GM18499 (cell line): ENCODE measurements at regions not wholly inside any gene's neighbourhood (a gene's known extent, or its start where the extent isn't known, plus 50 kb on each side); places are given as distances from the start of the nearest gene placed in this dataset.

Source experiments
- ATAC-seq: cut with Tn5 transposase; IDR thresholded peaks from one replicate; pipeline ENCODE4 v1.9.1; 2021; ENCODE audit warnings: moderate number of reproducible peaks; ENCODE audit not compliant: insufficient read depth, unreplicated experiment

DNA sequence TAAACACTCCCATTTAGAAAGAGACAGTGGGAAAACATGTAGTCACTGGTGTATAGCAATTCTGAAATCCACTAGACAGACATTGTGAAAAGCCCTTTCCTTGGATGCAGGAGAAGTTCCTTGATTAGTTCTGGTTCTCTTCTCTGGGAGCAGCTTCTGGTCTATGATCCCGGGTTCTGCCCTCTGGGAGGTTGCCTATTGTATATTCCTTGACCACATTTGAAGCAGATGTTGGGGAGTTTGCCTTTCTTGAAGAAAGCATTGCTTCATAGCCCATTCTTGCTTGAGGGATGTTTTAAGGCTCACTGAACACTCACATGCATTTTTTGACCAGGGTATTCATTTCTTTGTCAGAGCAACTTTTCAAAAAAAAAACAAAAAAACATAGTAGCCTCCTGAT lies 211.9 kb downstream of the NDFIP2 start:
- ATAC-seq: no peak

DNA sequence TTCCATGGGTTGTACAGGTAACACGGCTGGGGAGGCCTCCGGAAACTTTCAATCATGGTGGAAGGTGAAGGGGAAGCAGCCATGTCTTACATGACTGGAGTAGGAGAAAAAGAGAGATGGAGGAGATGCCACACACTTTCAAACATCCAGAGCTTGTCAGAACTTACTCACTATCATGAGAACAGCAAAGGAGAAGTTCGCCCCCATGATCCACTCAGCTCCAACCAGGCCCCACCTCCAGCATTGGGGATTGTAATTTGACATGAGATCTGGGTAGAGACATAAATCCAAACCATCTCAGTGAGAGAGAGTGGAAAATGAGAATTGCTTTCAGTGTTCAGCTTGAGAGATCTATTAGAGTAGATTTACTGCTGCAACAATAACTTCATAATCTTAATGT lies 210.9 kb downstream of the NDFIP2 start:
- no peak for ATAC-seq

- ATAC-seq: no peak
Measured at GRCh38 chr13:79688741-79689140, 207.8 kb downstream of the NDFIP2 start.

- ATAC-seq: no peak
Measured at GRCh38 chr13:79686441-79686840, 205.5 kb downstream of the NDFIP2 start.

DNA sequence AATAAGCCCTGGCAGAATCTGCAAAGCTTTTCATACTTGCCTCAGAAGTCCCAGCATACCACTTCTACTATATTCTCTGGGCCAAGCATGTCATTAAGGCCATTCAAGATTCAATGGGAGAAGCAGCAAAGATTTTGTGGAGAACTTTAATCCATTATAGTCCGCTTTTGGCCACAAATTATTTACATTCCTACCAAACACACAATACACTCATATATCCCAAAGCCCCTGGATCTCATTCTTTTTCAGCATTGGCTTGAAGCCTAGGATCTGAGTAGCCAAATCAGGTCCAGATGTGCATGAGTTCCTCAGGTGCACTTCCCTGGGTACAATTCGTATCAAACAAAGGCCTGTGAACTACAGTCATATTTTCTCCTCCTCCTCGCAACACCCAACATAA lies 203.4 kb downstream of the NDFIP2 start:
- ATAC-seq: no peak

DNA sequence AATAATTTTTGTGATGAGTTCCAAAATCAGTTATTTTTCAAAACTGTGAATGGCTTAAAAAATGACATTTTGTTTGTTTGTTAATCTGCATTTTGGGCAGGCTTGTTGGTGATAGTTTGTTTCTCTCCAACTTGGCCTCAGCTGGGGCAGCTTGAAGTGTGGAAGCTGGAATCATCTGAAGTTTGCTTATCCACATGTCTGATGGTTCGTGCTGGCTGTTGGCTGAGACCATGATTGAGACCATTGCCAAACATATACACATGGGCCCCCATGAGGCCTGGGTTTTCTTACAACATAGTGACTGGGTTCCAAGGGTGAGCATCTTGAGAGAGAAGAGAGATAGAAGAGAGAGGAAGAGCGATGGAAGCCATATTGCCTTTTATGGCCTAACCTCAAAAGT lies 201.2 kb downstream of the NDFIP2 start:
- no peak for ATAC-seq

DNA sequence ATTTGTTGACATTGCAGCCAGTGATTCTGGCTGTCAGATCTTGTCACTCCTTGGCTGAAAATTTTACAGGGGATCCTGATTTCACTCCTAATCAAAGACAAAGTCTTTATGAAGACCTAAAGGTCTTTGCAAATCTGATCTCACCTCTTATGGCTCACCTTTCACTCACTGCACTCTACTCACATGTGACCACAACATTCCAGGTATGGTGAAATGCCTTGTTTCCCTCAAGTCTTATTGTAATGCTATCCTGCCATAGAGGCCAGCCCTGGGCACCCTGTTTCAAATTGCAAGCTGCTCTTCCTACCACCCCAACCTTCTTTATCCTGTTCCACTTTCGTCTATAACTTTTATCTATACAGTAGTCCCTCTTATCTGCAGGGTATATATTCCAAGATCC lies 200.1 kb downstream of the NDFIP2 start:
- ATAC-seq: no peak

GRCh38 chr13:79680485-79680884 lies 199.5 kb downstream of the NDFIP2 start:
- no peak for ATAC-seq

- ATAC-seq: peak; percentile 47
Measured at GRCh38 chr13:79679334-79679733, 198.4 kb downstream of the NDFIP2 start.

DNA sequence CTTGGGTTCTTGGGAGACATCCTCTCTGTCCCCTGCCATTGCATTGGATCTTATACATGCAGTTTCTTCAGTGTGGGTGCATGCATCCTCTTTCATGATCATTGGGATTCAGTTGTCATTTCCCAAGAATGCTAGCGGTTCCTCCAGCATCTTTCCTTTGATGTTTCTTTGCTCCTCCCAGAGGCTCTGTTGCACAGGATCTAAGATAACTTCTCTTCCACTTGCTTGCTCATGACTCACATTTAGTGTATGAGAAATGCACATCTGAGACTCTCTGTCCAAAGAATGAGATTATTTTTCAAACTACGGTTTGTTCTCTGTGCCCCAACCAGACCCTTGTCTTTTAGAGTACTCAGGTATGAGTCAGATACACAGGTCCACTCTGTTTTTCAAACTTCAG lies 197.1 kb downstream of the NDFIP2 start:
- no peak for ATAC-seq

DNA sequence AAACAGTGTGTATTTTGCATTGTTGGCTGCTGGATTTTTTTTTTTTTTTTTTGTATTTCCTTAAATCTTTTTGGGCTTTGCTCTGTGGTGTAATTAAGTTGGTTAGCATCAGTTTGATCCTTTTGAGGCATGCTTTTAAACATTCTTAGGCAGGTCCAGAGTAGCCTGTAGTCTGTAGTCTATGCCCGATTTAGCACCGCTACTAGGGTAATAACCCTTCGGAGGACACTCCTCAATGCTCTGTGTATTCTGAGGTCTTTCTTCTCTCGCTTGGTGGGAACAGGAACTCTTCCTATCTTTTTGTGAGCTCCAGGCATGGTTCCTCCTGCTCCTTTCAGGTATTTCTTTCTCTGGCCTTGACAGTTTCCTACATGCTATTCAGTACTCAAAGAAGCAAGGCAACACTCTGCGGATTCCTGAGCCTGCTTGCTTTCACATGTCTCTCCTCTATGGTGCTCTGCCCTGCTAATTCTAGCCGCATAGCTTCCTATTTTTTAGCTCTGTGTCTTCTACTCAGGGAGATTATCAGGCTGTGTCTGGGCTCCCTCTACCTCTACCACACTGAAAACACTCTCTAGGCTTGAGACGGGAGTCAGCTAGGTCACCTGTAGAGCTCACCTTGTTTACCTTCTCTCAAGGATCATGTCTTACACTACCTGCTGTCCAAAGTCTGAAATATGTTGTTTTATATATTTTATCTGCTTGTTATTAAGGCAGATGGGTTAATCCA lies 195.1 kb downstream of the NDFIP2 start:
- no peak for ATAC-seq

GRCh38 chr13:79674765-79675515 lies 194.0 kb downstream of the NDFIP2 start:
- no peak for ATAC-seq

- ATAC-seq: no peak
Measured at GRCh38 chr13:79673993-79674377, 193.0 kb downstream of the NDFIP2 start.

GRCh38 chr13:79673310-79673992 lies 192.5 kb downstream of the NDFIP2 start:
- no peak for ATAC-seq

DNA sequence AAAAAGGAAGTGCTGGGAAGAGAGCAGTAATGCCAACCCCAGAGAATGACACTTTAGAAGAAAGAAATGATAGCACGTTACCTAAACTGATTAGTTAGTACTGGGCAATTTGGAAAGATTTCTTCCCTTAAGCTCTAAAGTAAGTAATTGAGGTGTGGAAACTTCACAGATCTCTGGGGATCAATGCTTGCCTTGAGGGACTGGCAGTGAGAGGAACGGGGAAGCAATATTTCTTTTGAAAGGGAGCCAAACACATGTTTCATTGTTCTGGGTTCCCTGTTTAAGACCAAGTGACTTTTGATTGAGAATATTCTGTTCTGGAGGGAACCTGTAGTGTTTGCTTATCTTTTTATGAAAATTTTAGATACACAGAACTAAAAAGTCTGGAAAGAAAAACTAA lies 190.5 kb downstream of the NDFIP2 start:
- no peak for ATAC-seq

DNA sequence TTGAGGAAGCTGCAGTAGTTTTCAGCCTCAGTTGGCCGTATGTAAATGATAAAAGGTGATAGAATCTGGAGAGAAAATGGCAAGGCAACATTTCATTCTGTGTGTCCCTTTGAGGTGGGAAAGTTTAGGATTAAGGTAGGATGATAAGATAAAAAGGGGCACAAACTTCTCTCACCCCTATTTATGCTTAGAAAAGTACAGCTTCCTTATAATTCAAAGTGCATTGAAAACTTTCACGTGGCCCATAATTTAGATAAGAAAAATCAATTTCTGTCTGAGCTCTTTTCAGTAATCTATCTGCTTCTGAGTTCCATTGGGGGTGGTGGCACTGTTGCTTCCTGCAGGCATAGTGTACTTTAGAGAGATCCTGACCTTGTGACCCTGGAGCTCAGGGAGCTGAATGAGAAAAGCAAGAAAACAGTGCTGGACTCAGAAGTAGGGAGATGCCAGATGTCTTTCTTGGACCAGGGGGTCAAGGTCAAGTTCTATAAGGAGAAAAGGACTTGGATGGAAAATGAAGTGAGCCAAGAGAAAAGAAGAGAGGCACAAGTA lies 187.3 kb downstream of the NDFIP2 start:
- no peak for ATAC-seq

- no peak for ATAC-seq
Measured at GRCh38 chr13:79667771-79668170, 186.8 kb downstream of the NDFIP2 start.

DNA sequence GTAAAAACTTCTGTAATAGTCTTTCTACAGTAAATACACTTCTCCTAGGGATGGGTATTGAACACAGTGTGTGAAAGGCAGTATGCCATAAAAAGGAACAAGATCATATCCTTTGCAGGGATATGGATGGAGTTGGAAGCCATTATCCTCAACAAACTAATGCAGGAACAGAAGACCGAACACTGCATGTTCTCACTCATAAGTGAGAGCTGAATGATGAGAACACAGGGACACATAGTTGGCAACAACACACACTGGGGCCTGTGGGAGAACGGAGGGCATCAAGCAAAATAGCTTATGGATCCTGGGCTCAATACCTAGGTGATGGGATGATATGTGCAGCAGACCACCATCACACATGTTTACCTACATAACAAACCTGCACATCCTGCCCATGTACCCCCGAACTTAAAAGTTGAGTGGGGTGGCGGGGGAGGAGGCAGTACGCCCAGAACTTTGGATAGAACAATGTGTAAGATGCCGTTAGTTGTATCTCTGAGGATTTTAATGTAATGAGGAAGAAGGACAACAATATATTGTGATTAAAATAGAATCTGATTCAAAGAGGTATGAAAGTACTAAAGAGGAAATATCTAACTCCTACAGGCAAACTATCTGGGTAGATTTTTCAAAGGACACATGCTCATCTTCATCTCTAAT lies 183.2 kb downstream of the NDFIP2 start:
- no peak for ATAC-seq

GRCh38 chr13:79663435-79663834 lies 182.5 kb downstream of the NDFIP2 start:
- no peak for ATAC-seq

- no peak for ATAC-seq
Measured at GRCh38 chr13:79662882-79663281, 181.9 kb downstream of the NDFIP2 start.

- ATAC-seq: peak; percentile 50
Measured at GRCh38 chr13:79660361-79660760, 179.4 kb downstream of the NDFIP2 start.
